ENCODE measurements at regions not wholly inside any gene's neighbourhood (a gene's known extent, or its start where the extent isn't known, plus 50 kb on each side); places are given as distances from the start of the nearest gene placed in this dataset.

GRCh38 chr13:47119575-47120235 is 222.9 kb upstream of the HTR2A start:
- Histone ChIP-seq H3K27me3 (ENCODE audit: control insufficient read depth in 2 of 2, insufficient read depth in 2 of 2, low read length in 2 of 2) (no peaks in the 10 kb centered on the region), H4K20me1 (ENCODE audit: insufficient read depth, low read length) (no peaks in the 10 kb centered on the region), H3K36me3 (replicated peaks in 1 of 2; ENCODE audit: control insufficient read depth in 1 of 2, insufficient read depth in 2 of 2, low read length in 2 of 2) (no peaks in the 10 kb centered on the region), H3K9ac (ENCODE audit: insufficient read depth, low read length, poor library complexity, severe bottlenecking) (no peak overlapping the region), H3K27ac (ENCODE audit: low read depth in 1 of 2, low read length in 2 of 2) (no peak overlapping the region), H2AFZ (ENCODE audit: insufficient read depth, low read depth, low read length, poor library complexity, severe bottlenecking) (no peak overlapping the region), H3K9me3 (replicated peaks in 1 of 2; ENCODE audit: control insufficient read depth in 1 of 2, insufficient read depth in 1 of 2, low read length in 2 of 2) (no peaks in the 10 kb centered on the region), H3K79me2 (ENCODE audit: insufficient read depth, low read length) (no peaks in the 10 kb centered on the region), H3K4me2 (replicated peaks; ENCODE audit: extremely low read depth, low read length, poor library complexity, severe bottlenecking) (no peak overlapping the region), H3K4me3 (replicated peaks in 1 of 3; ENCODE audit: low read depth in 2 of 3, low read length in 3 of 3) (no peak overlapping the region), H3K4me1 (ENCODE audit: control insufficient read depth in 1 of 2, insufficient read depth in 2 of 2, low read length in 2 of 2) (no peaks in the 10 kb centered on the region)
- intact Hi-C loops (cut with micrococcal nuclease): no loop called here
- Mint-ChIP-seq H3K27me3 (ENCODE audit: low read depth in 3 of 3) (peaks cover 0 to 4% (median 0%) of the 10 kb centered on the region in 3 donors), H3K4me1 (no peaks in the 10 kb centered on the region), H3K36me3 (no peaks in the 10 kb centered on the region), H3K4me3 (no peak overlapping the region), H3K9me3 (peaks cover 0 to 5% (median 0%) of the 10 kb centered on the region in 7 donors), H3K27ac (no peak overlapping the region)
- TF ChIP-seq CTCF (IDR thresholded peaks at IDR 0.05): no peak
- no peak for DNase-seq
- WGBS (ENCODE audit: insufficient coverage): no CpG with 5 or more reads among the region's 2 CpGs

DNA sequence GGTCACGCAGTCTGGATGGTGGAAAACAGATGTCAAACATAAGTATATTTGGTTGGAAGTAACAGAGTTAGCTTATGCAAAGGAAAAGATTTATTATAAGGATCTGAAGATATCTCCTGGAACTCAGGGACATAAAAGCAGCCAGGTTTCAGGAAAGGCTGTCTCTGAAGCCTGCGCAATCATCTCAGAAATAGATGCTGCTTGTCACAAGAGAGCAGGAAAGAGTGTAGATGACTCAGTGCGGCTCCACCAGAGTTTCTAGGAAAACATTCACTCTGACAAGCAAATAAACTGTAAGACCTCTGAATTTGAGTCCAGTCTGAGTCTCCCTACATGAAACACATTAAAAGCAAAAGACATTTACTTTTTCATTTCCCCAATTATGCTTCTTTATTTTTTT is 220.4 kb upstream of the HTR2A start:
- no peak overlapping the region for H3K27ac Mint-ChIP-seq
- intact Hi-C loops (cut with micrococcal nuclease): no loop called here

More for the DNA sequence above, 220.4 kb upstream of the HTR2A start:
- peaks cover 0 to 2% (median 0%) of the 10 kb centered on the region in 7 donors for H3K9me3 Mint-ChIP-seq
- H3K9me3 ChIP-seq (replicated peaks in 1 of 2; ENCODE audit: control insufficient read depth in 1 of 2, insufficient read depth in 1 of 2, low read length in 2 of 2): no peaks in the 10 kb centered on the region
- H3K9ac ChIP-seq (ENCODE audit: insufficient read depth, low read length, poor library complexity, severe bottlenecking): no peak overlapping the region
- TF ChIP-seq CTCF (IDR thresholded peaks at IDR 0.05): no peak
- no peaks in the 10 kb centered on the region for H3K36me3 Mint-ChIP-seq
- H3K4me3 Mint-ChIP-seq: no peak overlapping the region
- no peak for DNase-seq
- H3K27ac ChIP-seq (ENCODE audit: low read depth in 1 of 2, low read length in 2 of 2): no peak overlapping the region
- H2AFZ ChIP-seq (ENCODE audit: insufficient read depth, low read depth, low read length, poor library complexity, severe bottlenecking): no peak overlapping the region
- no peaks in the 10 kb centered on the region for H3K79me2 ChIP-seq (ENCODE audit: insufficient read depth, low read length)
- 50% methylated on average over 2 of the region's 3 CpGs for whole genome bisulfite sequencing (ENCODE audit: insufficient coverage)
- H3K4me1 ChIP-seq (ENCODE audit: control insufficient read depth in 1 of 2, insufficient read depth in 2 of 2, low read length in 2 of 2): no peaks in the 10 kb centered on the region
- H3K27me3 Mint-ChIP-seq (ENCODE audit: low read depth in 3 of 3): peaks cover 0 to 4% (median 2%) of the 10 kb centered on the region in 3 donors
- H4K20me1 ChIP-seq (ENCODE audit: insufficient read depth, low read length): no peaks in the 10 kb centered on the region
- no peaks in the 10 kb centered on the region for H3K4me1 Mint-ChIP-seq
- no peak overlapping the region for H3K4me3 ChIP-seq (replicated peaks in 1 of 3; ENCODE audit: low read depth in 2 of 3, low read length in 3 of 3)
- H3K27me3 ChIP-seq (ENCODE audit: control insufficient read depth in 2 of 2, insufficient read depth in 2 of 2, low read length in 2 of 2): no peaks in the 10 kb centered on the region
- no peaks in the 10 kb centered on the region for H3K36me3 ChIP-seq (replicated peaks in 1 of 2; ENCODE audit: control insufficient read depth in 1 of 2, insufficient read depth in 2 of 2, low read length in 2 of 2)
- H3K4me2 ChIP-seq (replicated peaks; ENCODE audit: extremely low read depth, low read length, poor library complexity, severe bottlenecking): no peak overlapping the region
